Neuronal stem cell (in vitro differentiated cells): ENCODE measurements at regions not wholly inside any gene's neighbourhood (a gene's known extent, or its start where the extent isn't known, plus 50 kb on each side); places are given as distances from the start of the nearest gene placed in this dataset.

Experiments used
- DNase-seq: peaks from one replicate; pipeline ENCODE4 v3.0.0-alpha.2; 2013; ENCODE audit warnings: low spot score
- H2AFZ ChIP-seq: one replicate; pipeline ENCODE4 v1.6.1; 2013; ENCODE audit warnings: mild to moderate bottlenecking, low read length, inconsistent platforms
- H2AK5ac ChIP-seq: 2 replicates; pipeline ENCODE4 v1.6.1; 2013; ENCODE audit warnings: low read depth, mild to moderate bottlenecking, inconsistent platforms, low read length, moderate library complexity, mixed read lengths
- H2BK120ac ChIP-seq: 2 replicates; pipeline ENCODE4 v1.6.1; 2013; ENCODE audit warnings: low read depth, mild to moderate bottlenecking, inconsistent platforms, low read length, moderate library complexity, mixed read lengths
- H2BK12ac ChIP-seq: one replicate; pipeline ENCODE4 v1.6.1; 2013; ENCODE audit warnings: low read length, inconsistent platforms
- H2BK15ac ChIP-seq: 2 replicates; pipeline ENCODE4 v1.6.1; 2013; ENCODE audit warnings: mild to moderate bottlenecking, low read length, inconsistent platforms, mixed read lengths
- H2BK5ac ChIP-seq: one replicate; pipeline ENCODE4 v1.6.1; 2013; ENCODE audit warnings: inconsistent platforms, mild to moderate bottlenecking, low read length, moderate library complexity
- H3K14ac ChIP-seq: one replicate; pipeline ENCODE4 v1.6.1; 2013; ENCODE audit warnings: low read length, inconsistent platforms
- H3K18ac ChIP-seq: 2 replicates; pipeline ENCODE4 v1.6.1; 2013; ENCODE audit warnings: low read length, inconsistent platforms
- H3K23ac ChIP-seq: 2 replicates; pipeline ENCODE4 v1.6.1; 2013; ENCODE audit warnings: low read depth, mild to moderate bottlenecking, mixed read lengths, low read length, inconsistent platforms; ENCODE audit not compliant: poor library complexity
- H3K27ac ChIP-seq: replicated peaks from 3 replicates; pipeline ENCODE4 v1.5.1; 2013; ENCODE audit warnings: low read length, inconsistent platforms
- H3K27me3 ChIP-seq, 3 experiments: 2 replicates each; pipeline ENCODE4 v1.6.1; 2013; ENCODE audit warnings: low read length in 3 of 3, mild to moderate bottlenecking in 2 of 3, inconsistent platforms in 1 of 3, low read depth in 1 of 3, mixed read lengths in 1 of 3, moderate library complexity in 1 of 3; ENCODE audit not compliant: control insufficient read depth in 3 of 3, insufficient read depth in 3 of 3
- H3K36me3 ChIP-seq, 2 donors: replicated peaks in 1 of 2; 2 replicates each; pipeline ENCODE4 v1.6.1; 2013; ENCODE audit warnings: low read length in 2 of 2; ENCODE audit not compliant: control insufficient read depth in 2 of 2, insufficient read depth in 2 of 2
- H3K4ac ChIP-seq: 2 replicates; pipeline ENCODE4 v1.6.1; 2013; ENCODE audit warnings: inconsistent platforms, mild to moderate bottlenecking, low read length, moderate library complexity
- H3K4me1 ChIP-seq, 2 donors: 1 replicate in 1 of 2; 2 replicates in 1 of 2; pipeline ENCODE4 v1.6.1; 2013; ENCODE audit warnings: low read length in 2 of 2, low read depth in 1 of 2; ENCODE audit not compliant: control insufficient read depth in 2 of 2, insufficient read depth in 1 of 2
- H3K4me2 ChIP-seq: one replicate; pipeline ENCODE4 v1.6.1; 2013; ENCODE audit warnings: mild to moderate bottlenecking, low read length, inconsistent platforms; ENCODE audit not compliant: insufficient read depth, poor library complexity, severe bottlenecking
- H3K4me3 ChIP-seq, 2 donors: 2 replicates each; pipeline ENCODE4 v1.5.1; 2013; ENCODE audit warnings: low read length in 2 of 2, mild to moderate bottlenecking in 2 of 2, inconsistent platforms in 1 of 2, moderate library complexity in 1 of 2
- H3K79me1 ChIP-seq: one replicate; pipeline ENCODE4 v1.6.1; 2013; ENCODE audit warnings: low read depth, mild to moderate bottlenecking, inconsistent platforms, low read length, moderate library complexity
- H3K9ac ChIP-seq: one replicate; pipeline ENCODE4 v1.6.1; 2013; ENCODE audit warnings: mild to moderate bottlenecking, low read depth, low read length, inconsistent platforms; ENCODE audit not compliant: poor library complexity
- H3K9me3 ChIP-seq, 2 donors: replicated peaks in 1 of 2; 2 replicates each; pipeline versions ENCODE3 to v1.6.1; 2013; ENCODE audit warnings: low read length in 2 of 2, mild to moderate bottlenecking in 2 of 2, inconsistent platforms in 1 of 2, low read depth in 1 of 2, mixed read lengths in 1 of 2, moderate library complexity in 1 of 2; ENCODE audit not compliant: control insufficient read depth in 2 of 2, insufficient read depth in 1 of 2
- H4K8ac ChIP-seq: one replicate; pipeline ENCODE4 v1.6.1; 2013; ENCODE audit warnings: low read depth, mild to moderate bottlenecking, inconsistent platforms, low read length, moderate library complexity
- H4K91ac ChIP-seq: one replicate; pipeline ENCODE4 v1.6.1; 2013; ENCODE audit warnings: low read length, low read depth, mild to moderate bottlenecking, inconsistent platforms; ENCODE audit not compliant: poor library complexity
- WGBS, 2 donors: extraction: QIAGEN DNeasy Blood & Tissue Kit; methylation state at CpG; one replicate each; pipeline ENCODE4 v1.1.7; 2013; ENCODE audit warnings: missing lambda C conversion rate in 2 of 2, mixed read lengths in 1 of 2; ENCODE audit not compliant: insufficient read length in 2 of 2, insufficient replicate concordance in 1 of 2; ENCODE audit errors: extremely low coverage in 2 of 2; 5-methylcytosine and 5-hydroxymethylcytosine counted together

DNA sequence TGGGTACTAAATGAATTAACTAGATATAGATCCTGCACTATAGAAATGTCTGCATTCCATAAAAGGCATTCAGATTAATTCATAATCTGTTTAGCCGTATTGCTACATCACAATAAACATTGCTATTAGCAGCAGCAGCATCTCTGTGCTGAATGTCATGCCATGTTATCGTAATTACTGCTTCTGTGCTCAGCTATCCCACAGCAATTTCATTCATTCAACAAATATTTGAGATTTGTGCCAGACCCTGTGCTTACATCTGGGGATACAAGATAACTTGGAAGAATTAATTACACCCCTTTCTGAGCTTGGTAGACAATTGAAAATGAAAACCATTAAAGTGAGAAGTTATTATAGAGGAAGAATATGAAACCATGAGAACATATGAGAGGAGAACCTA is 185.8 kb upstream of the C11orf87 start:
- Histone ChIP-seq H3K9ac (no peak overlapping the region), H3K4me2 (no peak overlapping the region), H4K91ac (no peak overlapping the region), H2BK120ac (no peak overlapping the region), H2AK5ac (no peak overlapping the region), H3K4me3 (no peak overlapping the region), H2BK15ac (no peak overlapping the region), H2AFZ (no peak overlapping the region), H2BK12ac (no peak overlapping the region), H4K8ac (no peak overlapping the region), H3K18ac (no peak overlapping the region), H3K27ac (no peak overlapping the region), H3K4me1 (no peaks in the 10 kb centered on the region), H3K79me1 (no peaks in the 10 kb centered on the region), H3K27me3 (no peaks in the 10 kb centered on the region), H3K4ac (no peak overlapping the region), H3K14ac (no peak overlapping the region), H3K9me3 (no peaks in the 10 kb centered on the region), H2BK5ac (no peak overlapping the region), H3K23ac (no peak overlapping the region), H3K36me3 (no peaks in the 10 kb centered on the region)
- no peak for DNase-seq
- no CpG with 5 or more reads among the region's 2 CpGs for whole genome bisulfite sequencing, 2 donors

DNA sequence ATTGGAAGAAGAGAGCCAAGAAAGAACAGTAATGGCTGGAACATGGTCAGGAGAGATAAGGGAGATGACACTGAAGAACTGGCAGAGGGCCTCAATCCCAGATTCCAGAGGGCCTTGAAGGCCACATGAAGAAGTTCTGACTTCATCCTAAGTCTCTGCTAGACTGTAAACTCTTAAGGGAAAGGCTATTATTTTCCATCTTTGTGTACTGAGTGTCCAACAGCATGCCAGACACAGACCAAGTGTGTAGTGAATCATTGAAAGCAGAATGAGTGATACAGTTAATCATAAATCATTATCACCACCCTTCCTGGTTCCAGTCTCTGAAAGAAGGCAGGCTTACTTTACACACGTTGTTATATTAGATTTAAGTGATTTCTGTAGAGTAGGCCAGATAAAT is 185.3 kb upstream of the C11orf87 start:
- Histone ChIP-seq H3K9ac (no peak overlapping the region), H2BK5ac (no peak overlapping the region), H3K4me3 (no peak overlapping the region)

DNA sequence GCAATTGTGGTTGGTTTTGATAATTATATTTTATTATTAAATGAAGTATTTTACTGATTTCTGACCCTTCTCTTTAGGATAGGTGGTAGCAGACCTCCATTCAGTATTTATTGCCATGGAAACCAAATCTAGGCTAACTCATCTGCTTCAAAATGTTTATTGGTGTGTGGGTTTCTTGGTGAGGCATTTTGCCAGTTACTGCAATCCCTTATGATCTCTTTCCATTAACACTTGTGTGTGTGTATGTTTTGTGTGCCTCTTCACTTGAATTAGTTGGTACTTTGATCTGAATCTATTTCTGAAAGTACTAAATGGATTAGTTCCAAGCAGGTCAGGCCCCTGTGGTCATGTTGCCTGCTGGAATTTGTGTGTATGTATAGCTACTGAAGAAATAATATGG is 184.4 kb upstream of the C11orf87 start:
- H2BK120ac ChIP-seq, result no peak overlapping the region
- no peak overlapping the region for H4K91ac ChIP-seq
- H3K9me3 ChIP-seq, result no peaks in the 10 kb centered on the region
- no peak overlapping the region for H3K23ac ChIP-seq
- no peaks in the 10 kb centered on the region for H3K27me3 ChIP-seq
- no peak overlapping the region for H3K9ac ChIP-seq
- no peak overlapping the region for H4K8ac ChIP-seq
- H2BK5ac ChIP-seq, result no peak overlapping the region
- H3K4me1 ChIP-seq, result no peaks in the 10 kb centered on the region
- DNase-seq, result no peak
- no peak overlapping the region for H3K4me3 ChIP-seq
- no peaks in the 10 kb centered on the region for H3K36me3 ChIP-seq
- H2AFZ ChIP-seq, result no peak overlapping the region
- no peak overlapping the region for H3K4ac ChIP-seq
- H3K4me2 ChIP-seq, result no peak overlapping the region
- no peak overlapping the region for H3K14ac ChIP-seq
- no peak overlapping the region for H2BK12ac ChIP-seq
- no peak overlapping the region for H3K27ac ChIP-seq
- H3K79me1 ChIP-seq, result no peaks in the 10 kb centered on the region
- no peak overlapping the region for H3K18ac ChIP-seq
- no peak overlapping the region for H2AK5ac ChIP-seq
- H2BK15ac ChIP-seq, result no peak overlapping the region

More for the DNA sequence above, 185.3 kb upstream of the C11orf87 start:
- no peak overlapping the region for H2AFZ ChIP-seq
- no peaks in the 10 kb centered on the region for H3K9me3 ChIP-seq
- H4K91ac ChIP-seq, result no peak overlapping the region
- H3K4ac ChIP-seq, result no peak overlapping the region
- no peak overlapping the region for H2BK12ac ChIP-seq
- no peak for DNase-seq
- H2BK120ac ChIP-seq, result no peak overlapping the region
- no peak overlapping the region for H3K4me2 ChIP-seq
- no peak overlapping the region for H4K8ac ChIP-seq
- no peak overlapping the region for H3K27ac ChIP-seq
- no peak overlapping the region for H3K23ac ChIP-seq
- H3K27me3 ChIP-seq, result no peaks in the 10 kb centered on the region
- H3K4me1 ChIP-seq, result no peaks in the 10 kb centered on the region
- no peaks in the 10 kb centered on the region for H3K79me1 ChIP-seq
- no peak overlapping the region for H2AK5ac ChIP-seq
- H2BK15ac ChIP-seq, result no peak overlapping the region
- H3K18ac ChIP-seq, result no peak overlapping the region
- WGBS, 2 donors, result no CpG with 5 or more reads among the region's 1 CpG
- no peak overlapping the region for H3K14ac ChIP-seq
- no peaks in the 10 kb centered on the region for H3K36me3 ChIP-seq

DNA sequence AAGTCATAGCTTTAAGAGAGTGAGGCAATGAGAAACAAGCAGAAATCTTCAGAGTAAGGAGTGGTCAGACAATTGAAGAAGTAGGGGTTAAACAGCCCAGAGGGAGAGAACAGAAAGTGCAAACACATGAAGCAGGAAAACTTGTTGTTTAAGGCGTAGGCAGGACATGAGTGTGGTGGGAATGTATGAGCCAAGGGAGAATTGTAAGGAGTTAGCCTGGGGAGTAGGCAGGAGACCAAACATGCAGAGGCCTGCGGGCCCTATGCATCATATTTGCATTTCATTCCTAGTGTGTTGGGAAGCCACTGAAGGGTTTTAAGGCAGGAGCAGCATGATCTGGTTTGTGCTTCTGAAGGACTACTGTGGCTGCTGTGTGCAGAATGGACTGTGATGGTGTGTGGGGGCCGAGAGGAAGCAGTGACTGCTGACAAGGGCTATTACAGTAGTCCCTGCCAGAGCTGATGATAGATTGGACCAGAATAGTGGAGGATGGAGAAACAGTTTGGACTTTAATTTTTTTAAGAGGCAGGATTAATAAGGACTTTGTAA is 179.9 kb upstream of the C11orf87 start:
- Histone ChIP-seq H3K23ac (no peak overlapping the region), H2BK12ac (no peak overlapping the region), H2AFZ (peak overlapping the region; percentile 20), H4K8ac (no peak overlapping the region), H3K4me2 (no peak overlapping the region), H3K9ac (no peak overlapping the region), H3K79me1 (no peaks in the 10 kb centered on the region), H2BK15ac (no peak overlapping the region), H3K27me3 (no peaks in the 10 kb centered on the region), H3K9me3 (peaks cover 0 to under 1% of the 10 kb centered on the region in 2 donors), H4K91ac (peak overlapping the region; percentile 53), H3K4me3 (no peak overlapping the region), H3K14ac (no peak overlapping the region), H2AK5ac (no peak overlapping the region), H3K27ac (no peak overlapping the region), H3K4me1 (no peaks in the 10 kb centered on the region), H3K4ac (no peak overlapping the region), H2BK120ac (no peak overlapping the region), H3K18ac (no peak overlapping the region), H3K36me3 (no peaks in the 10 kb centered on the region), H2BK5ac (no peak overlapping the region)
- WGBS, 2 donors, result no CpG with 5 or more reads among the region's 3 CpGs
- DNase-seq, result no peak
